NCI-H446 (cell line): ENCODE measurements at regions not wholly inside any gene's neighbourhood (a gene's known extent, or its start where the extent isn't known, plus 50 kb on each side); places are given as distances from the start of the nearest gene placed in this dataset.

ENCODE experiments used
- DNase-seq, 2 experiments: peaks; one replicate each; lab custom pipeline; 2025; lab: John Stamatoyannopoulos, UW

GRCh38 chr6:40796260-40797221 lies 209.4 kb upstream of the LRFN2 start:
- no peak for DNase-seq

- DNase-seq: no peak
Observed at GRCh38 chr6:40794586-40794985, 207.4 kb upstream of the LRFN2 start.

GRCh38 chr6:40792183-40792582 lies 205.0 kb upstream of the LRFN2 start:
- DNase-seq: no peak

- DNase-seq: no peak
Observed at GRCh38 chr6:40791004-40791403, 203.8 kb upstream of the LRFN2 start.

- DNase-seq: peak; percentile 10 to 44
Observed at GRCh38 chr6:40788661-40789655, 201.8 kb upstream of the LRFN2 start.

GRCh38 chr6:40782355-40782754 lies 195.2 kb upstream of the LRFN2 start:
- no peak for DNase-seq

- DNase-seq: no peak
Observed at GRCh38 chr6:40780637-40781036, 193.5 kb upstream of the LRFN2 start.

- DNase-seq: no peak
Observed at GRCh38 chr6:40779409-40779808, 192.2 kb upstream of the LRFN2 start.

GRCh38 chr6:40778918-40779317 lies 191.8 kb upstream of the LRFN2 start:
- no peak for DNase-seq

- no peak for DNase-seq
Observed at GRCh38 chr6:40778196-40778595, 191.0 kb upstream of the LRFN2 start.

GRCh38 chr6:40774932-40775331 lies 187.8 kb upstream of the LRFN2 start:
- no peak for DNase-seq

GRCh38 chr6:40770794-40771193 lies 183.6 kb upstream of the LRFN2 start:
- DNase-seq: no peak

GRCh38 chr6:40764726-40765125 lies 177.6 kb upstream of the LRFN2 start:
- DNase-seq: no peak

- DNase-seq: no peak
Observed at GRCh38 chr6:40762981-40763380, 175.8 kb upstream of the LRFN2 start.

GRCh38 chr6:40760887-40761286 lies 173.7 kb upstream of the LRFN2 start:
- no peak for DNase-seq

- no peak for DNase-seq
Observed at GRCh38 chr6:40759838-40760237, 172.7 kb upstream of the LRFN2 start.

GRCh38 chr6:40759264-40759663 lies 172.1 kb upstream of the LRFN2 start:
- DNase-seq: no peak

GRCh38 chr6:40755749-40756452 lies 168.7 kb upstream of the LRFN2 start:
- no peak for DNase-seq

GRCh38 chr6:40755046-40755681 lies 168.0 kb upstream of the LRFN2 start:
- DNase-seq: no peak

- DNase-seq: no peak
Observed at GRCh38 chr6:40754461-40755045, 167.4 kb upstream of the LRFN2 start.
